GM19467 (cell line): ENCODE measurements at regions not wholly inside any gene's neighbourhood (a gene's known extent, or its start where the extent isn't known, plus 50 kb on each side); places are given as distances from the start of the nearest gene placed in this dataset.

Experiments used
- ATAC-seq: cut with Tn5 transposase; IDR thresholded peaks from one replicate; pipeline ENCODE4 v1.9.1; 2021; ENCODE audit warnings: mild to moderate bottlenecking, moderate library complexity; ENCODE audit not compliant: unreplicated experiment

DNA sequence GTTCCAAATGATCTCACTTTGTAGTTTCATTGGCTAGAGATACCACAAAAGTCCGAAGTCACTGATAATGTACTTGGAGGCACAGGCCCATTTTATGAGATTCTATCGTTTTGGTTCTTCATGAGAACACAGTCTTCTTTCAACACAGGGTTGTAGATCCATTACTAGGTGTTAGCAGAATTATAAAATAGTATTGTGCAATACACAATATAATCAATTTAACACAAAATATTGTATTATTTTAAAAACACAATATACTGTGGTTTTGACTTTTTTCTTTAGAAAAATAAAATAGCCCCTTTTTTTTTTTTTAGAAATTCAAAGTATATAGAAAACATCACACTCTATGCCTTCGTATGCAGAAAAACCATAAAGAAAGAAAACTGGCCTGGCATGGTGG lies 138.6 kb upstream of the TSC22D2 start:
- ATAC-seq = no peak

DNA sequence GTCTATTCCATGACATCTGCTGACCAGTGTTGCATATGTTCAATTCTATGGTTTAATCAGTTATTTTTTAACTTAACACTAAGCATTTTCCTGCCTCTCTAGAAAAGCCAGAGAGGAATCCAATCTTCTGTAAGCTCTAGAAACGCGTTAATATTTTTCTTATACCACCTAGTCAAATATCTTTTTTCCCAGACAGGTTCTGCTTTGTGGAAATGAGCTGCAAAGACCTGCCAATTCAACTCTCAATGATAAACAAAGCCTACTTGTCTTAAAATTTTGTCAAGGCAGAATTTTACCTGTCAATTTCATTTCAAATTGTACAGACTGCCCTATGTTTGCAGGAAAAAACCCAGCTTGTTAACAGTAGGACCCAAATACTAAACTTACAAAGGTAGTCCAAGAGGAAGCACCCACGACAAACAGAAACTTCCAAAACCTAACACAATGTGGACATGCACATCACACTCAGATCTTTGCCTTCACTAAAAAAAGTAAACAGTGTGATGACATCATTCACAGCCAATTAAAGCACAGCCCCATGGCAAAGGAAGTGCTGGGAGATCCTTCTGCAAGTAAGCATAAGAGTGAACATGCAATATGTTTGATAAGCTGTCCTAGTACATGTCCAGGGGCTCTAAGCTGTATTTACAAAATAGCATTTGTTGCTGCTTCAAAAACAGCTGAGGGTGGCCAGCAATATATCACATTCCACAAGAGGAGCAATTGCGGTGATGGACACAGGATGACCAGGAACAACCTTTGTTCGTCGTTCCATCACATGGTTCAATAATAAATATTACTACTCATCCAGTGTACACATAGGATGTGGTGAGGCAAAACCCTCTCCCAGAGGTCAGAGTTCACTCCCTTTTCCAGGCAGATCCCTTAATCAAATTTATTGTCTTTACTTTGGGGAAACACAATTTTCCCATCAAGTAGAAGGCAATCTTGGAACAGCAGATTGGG lies 139.4 kb upstream of the TSC22D2 start:
- no peak for ATAC-seq

DNA sequence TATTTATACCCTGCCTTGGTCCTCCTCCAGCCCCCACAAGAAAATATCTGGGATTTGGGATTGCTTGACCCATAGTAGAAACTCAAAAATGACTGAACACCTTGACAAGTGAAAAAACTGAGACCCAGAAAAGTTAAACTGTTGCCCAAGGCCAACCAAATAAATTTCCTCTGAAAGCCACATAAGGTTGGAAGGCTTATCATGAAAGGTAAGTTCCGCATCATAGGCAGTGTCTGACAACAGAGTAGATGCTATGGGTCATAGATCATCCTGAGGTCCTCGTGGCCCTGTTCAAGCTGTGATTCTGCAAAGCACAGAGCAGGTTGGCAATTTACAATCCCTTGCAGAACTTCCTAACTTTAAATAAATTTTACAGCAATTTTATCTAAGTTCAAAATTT lies 140.8 kb upstream of the TSC22D2 start:
- no peak for ATAC-seq

DNA sequence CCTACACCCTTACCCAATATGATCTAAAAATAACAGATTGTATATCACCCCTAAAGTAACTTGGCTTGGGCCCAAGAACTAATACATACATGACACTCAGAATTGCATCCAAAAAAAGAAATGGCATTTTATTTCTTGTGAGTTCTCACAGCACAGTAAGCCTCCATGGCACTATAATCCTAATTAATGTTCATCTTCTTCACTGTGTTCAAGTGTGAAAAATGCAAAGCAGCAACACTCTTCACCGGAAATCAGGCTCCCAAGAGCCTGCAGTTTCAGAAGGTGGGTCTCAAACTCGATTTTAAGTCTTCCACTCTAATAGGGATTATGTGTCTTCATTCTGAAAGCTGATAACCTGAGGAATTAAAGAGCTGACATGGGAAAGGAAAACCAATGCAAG lies 142.8 kb upstream of the TSC22D2 start:
- ATAC-seq = no peak

DNA sequence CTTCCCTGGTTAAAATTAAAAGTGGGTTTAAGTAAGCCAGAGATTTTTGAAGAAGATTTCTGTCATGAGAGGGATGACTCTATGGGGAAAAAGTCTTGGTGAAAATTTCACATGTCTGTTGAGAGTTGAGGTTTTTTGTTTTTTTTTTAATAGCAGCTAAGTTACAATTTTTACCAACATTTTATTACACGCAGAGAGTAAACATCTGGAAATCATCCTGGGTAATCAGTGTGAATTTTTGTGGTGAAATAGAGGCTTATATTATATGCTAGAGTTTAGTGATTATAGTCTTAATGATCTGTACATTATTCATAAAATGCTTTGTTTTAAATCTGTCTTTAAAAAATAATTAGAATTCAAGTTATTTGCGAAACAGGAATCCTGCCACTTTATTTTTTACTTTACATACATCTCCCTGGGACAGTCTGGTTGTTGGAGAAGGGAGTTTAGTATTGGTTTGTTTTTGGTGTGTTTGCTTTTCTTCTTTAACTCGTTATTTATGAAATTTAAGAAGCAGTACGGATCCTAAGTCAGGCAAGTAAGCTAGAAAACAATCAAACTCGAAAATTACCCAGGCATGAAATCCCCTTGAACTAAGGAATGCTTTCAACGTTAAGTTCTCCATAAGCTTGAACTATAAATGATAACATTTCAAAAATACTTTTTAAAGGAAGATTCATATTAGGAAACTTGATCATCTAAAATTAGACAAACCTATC lies 143.4 kb upstream of the TSC22D2 start:
- no peak for ATAC-seq

DNA sequence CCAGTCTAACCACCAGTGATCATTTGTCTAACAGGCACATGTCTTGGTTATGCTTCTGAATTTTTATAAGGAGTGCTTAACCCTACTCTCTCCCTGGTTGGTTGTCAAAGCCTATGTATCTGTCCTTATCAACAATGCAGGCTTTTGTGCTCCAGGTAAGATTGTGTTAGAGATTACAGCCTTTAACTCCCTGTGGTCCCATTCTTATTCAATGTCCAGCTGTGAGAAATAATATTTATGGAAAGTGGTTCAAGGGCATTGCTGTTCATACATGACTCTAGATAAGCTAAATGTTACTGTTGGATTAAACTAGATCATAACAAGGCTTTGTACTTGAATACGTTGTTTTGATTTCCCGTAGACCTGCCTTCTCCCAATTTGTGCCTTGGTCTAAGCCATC lies 146.1 kb upstream of the TSC22D2 start:
- ATAC-seq = no peak

DNA sequence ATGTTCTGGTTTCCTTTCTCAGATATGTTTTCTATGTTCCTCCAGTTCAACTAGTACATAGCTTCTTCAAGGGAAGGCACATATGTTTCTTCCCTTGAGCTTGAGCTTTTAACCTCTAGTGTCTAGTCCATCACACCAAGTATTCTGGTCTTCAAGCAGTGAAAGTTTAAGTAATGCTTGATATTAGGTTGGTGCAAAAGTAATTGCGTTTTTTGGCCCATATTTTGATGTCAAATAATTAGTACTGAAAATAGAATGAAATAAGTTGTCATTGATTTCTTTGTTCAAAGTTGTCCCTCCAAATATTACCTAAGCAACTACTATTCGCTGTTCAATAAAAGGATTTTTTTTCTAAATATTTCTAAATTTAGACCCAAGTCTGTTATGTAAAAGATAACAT lies 146.7 kb upstream of the TSC22D2 start:
- no peak for ATAC-seq

DNA sequence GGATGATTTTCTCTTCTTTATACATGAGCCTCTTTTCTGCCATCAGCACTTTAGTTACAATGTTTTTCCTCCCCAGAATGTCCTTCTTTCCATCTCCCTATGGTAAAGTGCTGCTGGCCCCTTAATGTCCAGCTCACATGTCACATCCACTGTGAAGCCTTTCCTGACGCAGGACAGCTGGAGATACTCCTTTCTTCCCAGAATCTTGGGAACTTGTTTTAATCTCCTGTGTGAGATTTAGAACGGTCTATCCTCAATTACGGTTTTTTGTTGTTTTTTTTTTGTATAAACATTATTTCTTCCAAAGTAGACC lies 147.7 kb upstream of the TSC22D2 start:
- no peak for ATAC-seq

DNA sequence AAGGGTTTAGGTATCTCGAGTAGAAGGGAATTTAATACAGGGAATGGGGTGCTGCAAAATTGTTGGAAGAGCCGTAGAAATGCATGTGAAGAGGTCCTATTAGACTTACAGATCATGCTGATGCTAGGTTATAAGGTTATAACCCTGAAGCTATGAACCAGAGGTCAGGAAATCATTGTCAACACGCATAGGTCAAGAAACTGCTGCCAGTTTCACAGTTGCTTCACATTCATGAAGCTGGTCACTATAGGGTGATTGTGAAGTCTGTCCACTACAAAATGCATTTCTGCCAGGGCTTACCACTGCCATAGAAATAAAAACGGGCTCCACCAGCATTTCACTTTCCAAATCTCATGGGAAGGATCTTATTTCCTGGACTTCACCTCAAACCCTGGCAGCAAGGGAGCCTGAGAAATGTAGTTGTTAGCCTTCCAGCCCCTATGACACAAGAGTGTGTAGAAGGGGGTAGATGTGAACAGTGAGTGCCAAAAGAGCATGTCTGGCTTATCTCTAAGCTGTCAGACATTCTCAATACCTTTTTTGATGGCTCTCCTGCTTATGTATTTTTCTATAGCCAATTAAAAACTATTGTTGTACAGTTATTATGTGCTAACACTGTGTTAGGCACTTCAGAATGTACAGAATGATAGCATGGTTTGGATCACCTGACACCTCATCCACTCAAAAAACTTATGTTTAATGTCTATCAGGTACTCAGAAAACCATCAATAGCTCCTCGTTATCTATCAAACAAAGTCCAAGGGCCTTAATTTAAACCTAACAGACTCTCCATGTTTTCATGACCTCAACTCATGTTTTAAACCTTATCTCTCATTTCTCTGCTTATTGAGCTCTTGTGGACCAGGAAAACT lies 148.3 kb upstream of the TSC22D2 start:
- ATAC-seq = no peak

DNA sequence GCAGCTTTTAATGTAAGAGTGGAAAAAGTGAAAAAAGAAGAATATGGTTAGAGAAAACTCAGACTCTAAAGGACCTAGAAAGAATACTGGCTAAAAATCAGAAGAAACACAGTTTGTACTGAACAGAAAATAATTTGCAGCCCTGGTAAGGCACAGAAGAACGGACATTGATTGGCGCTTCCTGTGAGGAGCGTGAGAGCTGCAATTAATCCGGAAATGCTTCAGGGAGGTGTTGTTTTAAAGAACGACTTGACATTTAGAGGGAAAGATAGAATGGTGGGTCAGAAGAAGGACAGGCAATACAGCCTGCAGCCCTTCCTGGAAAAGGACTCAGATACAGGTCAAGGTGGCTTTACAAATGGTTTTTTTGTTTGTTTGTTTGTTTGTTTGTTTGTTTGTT lies 151.3 kb upstream of the TSC22D2 start:
- no peak for ATAC-seq

DNA sequence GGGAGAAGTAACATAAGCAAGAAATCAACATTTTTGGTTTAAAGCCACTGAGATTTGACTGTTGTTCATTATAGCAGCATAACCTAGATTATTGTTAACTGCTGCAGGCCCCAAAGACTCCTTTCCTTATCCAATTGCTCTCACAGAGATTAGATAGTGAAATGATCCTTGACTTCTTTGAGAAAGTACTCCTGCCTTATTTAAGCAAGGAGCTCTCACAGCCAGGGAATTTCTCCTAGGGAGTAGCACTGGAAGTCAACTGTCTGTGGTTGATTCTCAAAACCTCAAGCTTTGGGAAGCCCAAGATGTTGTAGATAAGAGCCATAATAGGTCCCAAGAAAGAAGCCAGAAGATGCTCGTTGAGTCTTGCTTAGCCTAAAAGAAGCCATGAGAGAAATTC lies 151.8 kb upstream of the TSC22D2 start:
- ATAC-seq = no peak

DNA sequence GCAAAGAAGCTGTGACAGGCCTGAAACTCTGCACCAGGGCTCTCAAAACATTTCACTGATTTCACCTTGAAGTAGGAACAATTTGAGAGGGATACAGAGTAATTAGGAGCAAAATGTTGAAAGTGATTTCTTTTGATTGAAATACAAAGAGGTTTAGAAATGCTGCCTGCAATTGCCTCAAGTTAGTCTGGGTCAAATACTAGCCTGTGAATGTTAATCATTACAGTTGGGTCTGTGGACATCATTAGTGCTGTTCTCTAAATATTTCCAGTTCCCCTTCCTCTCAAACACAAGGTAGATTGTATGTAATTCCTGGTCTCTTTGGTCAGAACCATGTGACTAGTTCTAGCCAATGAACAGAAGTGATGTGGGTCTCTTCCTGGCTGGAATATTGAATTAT lies 152.3 kb upstream of the TSC22D2 start:
- no peak for ATAC-seq

DNA sequence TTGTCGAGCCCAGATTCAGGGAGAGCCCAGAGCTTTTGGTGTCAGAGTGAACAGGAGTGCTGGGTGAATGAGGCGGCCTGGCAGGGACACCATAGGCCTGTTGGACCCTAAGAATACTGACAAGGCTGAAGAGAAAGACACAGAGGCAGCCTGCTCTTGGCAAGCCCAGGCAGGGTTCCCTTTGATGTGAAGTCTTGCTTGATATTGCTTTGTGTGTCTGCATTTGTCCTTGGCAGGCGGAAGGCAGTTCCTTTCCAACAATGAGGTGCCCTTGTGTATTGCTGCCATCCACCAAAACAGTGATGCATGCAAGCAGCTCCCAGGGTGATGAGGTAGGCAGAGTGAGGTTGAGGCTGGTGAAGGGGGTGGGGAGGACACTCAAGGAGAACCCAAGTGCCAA lies 152.7 kb upstream of the TSC22D2 start:
- no peak for ATAC-seq

DNA sequence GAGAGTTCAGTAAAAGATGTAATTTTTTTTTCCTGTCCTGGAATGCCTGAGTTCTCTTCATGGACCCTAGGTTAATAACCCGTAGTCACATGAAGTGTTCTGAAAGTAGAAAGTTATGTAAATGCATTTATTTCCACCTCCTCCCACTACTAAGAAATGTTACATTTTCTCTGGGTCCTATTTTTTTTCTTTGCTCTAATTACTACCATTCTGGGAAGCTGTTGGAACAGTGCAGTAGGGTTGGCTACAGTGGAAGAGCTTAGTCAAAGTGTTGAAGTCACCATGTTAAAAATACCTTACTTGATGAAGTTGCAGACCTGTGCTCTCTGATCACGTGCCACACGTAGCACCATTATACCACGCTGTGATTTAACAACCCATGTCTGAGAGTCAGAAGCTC lies 153.8 kb upstream of the TSC22D2 start:
- no peak for ATAC-seq

DNA sequence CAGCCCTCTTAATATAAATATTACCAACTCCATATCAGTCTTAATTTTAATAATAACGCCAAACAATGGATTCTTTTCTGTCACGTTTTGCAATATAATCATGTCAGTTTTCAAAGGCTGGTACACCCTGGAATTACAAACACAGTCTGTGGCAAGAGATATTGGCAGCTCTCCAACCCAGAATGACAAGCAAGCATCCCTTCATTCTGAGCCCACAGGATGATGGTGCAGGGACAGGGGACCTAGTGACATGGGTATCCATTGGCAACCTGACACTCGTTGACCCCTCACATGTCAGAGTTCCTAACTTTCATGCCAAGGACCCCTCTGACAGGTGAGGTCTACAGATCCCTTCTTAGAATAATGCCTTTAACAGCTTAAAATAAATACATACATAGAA lies 154.5 kb upstream of the TSC22D2 start:
- no peak for ATAC-seq

DNA sequence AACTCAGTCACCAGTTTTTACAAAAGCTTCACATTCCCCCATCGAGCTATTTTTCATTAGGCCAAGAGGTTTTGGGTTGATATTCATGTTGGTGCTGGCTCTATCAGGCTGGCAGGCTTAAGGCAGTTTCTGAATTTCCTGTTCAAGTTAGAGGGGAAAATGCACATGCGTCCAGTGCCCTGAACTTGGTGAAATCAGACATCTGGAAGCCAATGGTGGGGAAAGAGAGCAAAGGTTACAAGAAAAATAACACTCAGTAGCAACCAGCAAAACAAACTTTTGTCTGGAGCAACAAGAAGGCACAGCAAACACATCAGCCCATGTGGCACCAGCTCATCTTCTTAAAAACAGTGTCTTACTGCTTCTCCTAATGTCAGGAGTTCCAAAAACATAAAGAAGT lies 155.6 kb upstream of the TSC22D2 start:
- ATAC-seq = no peak

DNA sequence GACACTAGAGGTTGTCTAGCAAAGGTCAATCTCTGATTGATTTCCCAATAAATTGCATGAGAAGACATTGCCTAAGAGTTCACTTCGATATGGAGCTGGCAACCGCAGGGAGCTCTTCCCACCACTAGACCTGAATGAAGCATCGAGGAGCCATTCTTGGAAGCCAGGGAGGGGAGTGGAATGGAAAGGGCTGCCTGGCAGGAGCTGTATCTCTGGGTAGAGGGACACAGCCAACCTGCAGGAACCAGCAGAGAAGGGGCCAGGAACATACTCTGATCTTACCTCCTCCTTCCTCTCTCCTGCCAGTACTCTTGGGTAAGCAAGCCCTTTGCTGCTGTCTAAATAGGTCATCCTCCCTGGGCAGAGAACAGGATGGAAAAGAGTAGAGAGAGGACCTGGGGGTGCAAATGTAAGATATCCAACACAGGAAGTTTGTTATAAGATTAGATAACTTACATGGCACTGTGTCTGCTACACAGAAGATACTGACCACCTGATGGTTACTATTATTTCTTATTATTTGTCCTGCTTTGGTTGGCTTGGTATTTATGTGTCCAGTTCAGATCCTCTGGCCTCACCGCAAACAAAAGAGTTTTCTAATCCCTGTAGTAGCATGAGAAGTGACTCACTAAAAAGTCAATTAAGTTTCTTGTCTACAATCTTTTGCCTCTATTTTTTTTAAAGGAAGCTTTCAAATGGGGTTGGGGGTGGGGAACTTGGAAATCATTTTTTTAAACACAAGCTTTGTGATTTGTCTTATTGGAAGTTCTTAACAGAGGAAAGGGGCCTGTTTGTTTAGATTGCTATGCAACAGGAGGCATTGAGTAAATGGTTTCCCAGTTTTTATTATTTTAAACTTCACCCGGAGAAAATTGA lies 156.7 kb upstream of the TSC22D2 start:
- no peak for ATAC-seq

DNA sequence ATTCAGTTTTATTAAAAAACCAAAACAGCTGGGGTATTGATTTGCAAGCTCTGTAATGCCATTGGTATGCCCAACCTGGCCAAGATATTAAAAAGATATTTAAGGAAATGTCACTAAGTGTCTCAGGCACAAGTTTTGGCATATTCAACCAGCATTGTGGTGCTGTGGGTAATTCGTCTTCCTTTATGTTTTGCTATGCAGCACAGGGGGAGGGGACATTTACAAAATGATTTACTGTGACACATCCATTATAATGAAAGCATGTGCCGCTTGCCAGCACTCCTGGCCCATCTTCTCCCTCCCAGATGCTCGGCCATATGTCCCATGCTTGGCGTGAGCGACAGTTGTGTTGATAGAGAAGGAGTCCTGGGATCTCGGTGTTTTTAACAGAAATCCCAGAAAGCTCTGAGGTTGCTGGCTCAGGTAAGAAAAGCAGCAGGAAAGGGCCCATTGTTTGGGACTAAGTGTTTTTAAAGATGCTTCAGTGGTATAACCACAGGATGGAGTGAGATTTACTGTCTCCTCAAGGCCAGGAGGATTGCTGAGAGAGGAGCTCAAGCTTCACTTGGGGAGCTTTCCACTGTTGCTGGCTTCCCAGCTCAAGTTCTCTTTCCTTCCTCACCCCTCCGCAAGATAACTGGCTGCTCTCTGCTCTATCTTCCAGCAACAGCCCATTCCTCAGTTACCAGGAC lies 158.2 kb upstream of the TSC22D2 start:
- no peak for ATAC-seq

DNA sequence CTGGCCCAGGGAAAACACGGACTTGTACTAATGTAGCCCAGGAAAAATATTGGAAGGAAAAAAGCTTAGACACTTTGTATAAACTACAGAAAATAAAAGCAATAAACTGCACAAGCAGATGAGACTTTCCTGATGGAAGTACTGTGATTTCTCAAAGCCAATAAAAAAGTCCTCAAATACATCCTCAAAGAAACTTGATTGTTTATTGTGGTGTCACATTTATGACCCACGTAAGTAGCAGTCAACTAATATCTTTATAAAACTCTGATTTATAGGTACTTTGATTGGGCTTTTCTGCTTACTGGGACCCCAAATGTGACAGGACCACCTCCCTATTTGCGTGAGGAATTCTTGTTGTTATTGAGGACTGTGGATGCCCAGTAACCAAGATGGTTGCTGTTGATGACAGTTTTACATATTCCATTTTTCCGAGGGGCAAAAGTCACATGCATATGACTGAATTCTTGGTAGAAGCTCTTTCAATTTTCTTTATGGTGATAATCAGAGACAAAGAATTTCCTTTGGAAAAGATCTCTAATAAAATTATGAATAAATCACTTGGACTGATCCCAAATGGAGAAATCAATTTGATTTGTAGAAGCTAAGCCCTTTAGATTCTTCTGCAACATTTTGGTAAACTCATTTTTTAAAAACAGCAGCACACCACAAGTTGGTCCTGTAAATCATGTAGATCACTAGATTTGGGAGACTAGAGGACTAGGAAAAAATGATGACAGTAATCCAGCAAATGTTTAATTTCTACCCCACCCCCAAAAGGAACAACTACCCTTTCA lies 159.0 kb upstream of the TSC22D2 start:
- ATAC-seq = no peak
